H9 (cell line): ENCODE measurements at regions not wholly inside any gene's neighbourhood (a gene's known extent, or its start where the extent isn't known, plus 50 kb on each side); places are given as distances from the start of the nearest gene placed in this dataset.

Source experiments
- DNase-seq: peaks from one replicate; pipeline ENCODE4 v3.0.0-alpha.2; 2017
- H2AFZ ChIP-seq: one replicate; pipeline ENCODE4 v1.6.1; 2013; ENCODE audit warnings: mild to moderate bottlenecking, low read length, control low read depth, moderate library complexity
- H2AK5ac ChIP-seq: 2 replicates; pipeline ENCODE4 v1.6.1; 2013; ENCODE audit warnings: low read length, control low read depth, mixed read lengths; ENCODE audit not compliant: insufficient read length
- H2BK120ac ChIP-seq: one replicate; pipeline ENCODE4 v1.6.1; 2013; ENCODE audit warnings: low read depth, mild to moderate bottlenecking, low read length, control low read depth, inconsistent platforms; ENCODE audit not compliant: poor library complexity, severe bottlenecking
- H2BK12ac ChIP-seq: 2 replicates; pipeline ENCODE4 v1.6.1; 2013; ENCODE audit warnings: low read length, control low read depth, mixed read lengths, low read depth; ENCODE audit not compliant: insufficient read length
- H2BK15ac ChIP-seq: 2 replicates; pipeline ENCODE4 v1.6.1; 2013; ENCODE audit warnings: low read depth, low read length, control low read depth
- H2BK20ac ChIP-seq: one replicate; pipeline ENCODE4 v1.6.1; 2013; ENCODE audit warnings: low read depth, mild to moderate bottlenecking, low read length, control low read depth, inconsistent platforms; ENCODE audit not compliant: poor library complexity, severe bottlenecking
- H2BK5ac ChIP-seq: 2 replicates; pipeline ENCODE4 v1.6.1; 2013; ENCODE audit warnings: low read length, control low read depth, mixed read lengths; ENCODE audit not compliant: insufficient read length
- H3K14ac ChIP-seq: 2 replicates; pipeline ENCODE4 v1.6.1; 2013; ENCODE audit warnings: low read length, control low read depth; ENCODE audit not compliant: insufficient read depth
- H3K18ac ChIP-seq: 2 replicates; pipeline ENCODE4 v1.6.1; 2013; ENCODE audit warnings: low read depth, mild to moderate bottlenecking, mixed read lengths, low read length, control low read depth; ENCODE audit not compliant: insufficient read length
- H3K23ac ChIP-seq: 2 replicates; pipeline ENCODE4 v1.6.1; 2013; ENCODE audit warnings: low read length, control low read depth, mixed read lengths, low read depth; ENCODE audit not compliant: insufficient read length
- H3K23me2 ChIP-seq: 2 replicates; pipeline ENCODE4 v1.6.1; 2013; ENCODE audit warnings: low read depth, mild to moderate bottlenecking, mixed read lengths, low read length, control low read depth; ENCODE audit not compliant: insufficient read length, poor library complexity, severe bottlenecking
- H3K27ac ChIP-seq: 2 replicates; pipeline ENCODE4 v1.5.1; 2013; ENCODE audit warnings: low read length, control low read depth, mixed read lengths, low read depth; ENCODE audit not compliant: insufficient read length
- H3K27me3 ChIP-seq: 2 replicates; pipeline ENCODE4 v1.6.1; 2013; ENCODE audit warnings: low read length, control low read depth, inconsistent platforms; ENCODE audit not compliant: insufficient read depth
- H3K4ac ChIP-seq: 2 replicates; pipeline ENCODE4 v1.6.1; 2013; ENCODE audit warnings: low read depth, mild to moderate bottlenecking, control low read depth, inconsistent platforms, low read length, moderate library complexity
- H3K4me1 ChIP-seq: 2 replicates; pipeline ENCODE4 v1.6.1; 2013; ENCODE audit warnings: low read length, control low read depth, inconsistent platforms; ENCODE audit not compliant: insufficient read depth
- H3K4me2 ChIP-seq: 2 replicates; pipeline ENCODE4 v1.6.1; 2013; ENCODE audit warnings: low read length, control low read depth, mixed read lengths; ENCODE audit not compliant: insufficient read length, insufficient read depth
- H3K56ac ChIP-seq: 2 replicates; pipeline ENCODE4 v1.6.1; 2013; ENCODE audit warnings: low read depth, mild to moderate bottlenecking, mixed read lengths, low read length, control low read depth; ENCODE audit not compliant: insufficient read length
- H3K79me1 ChIP-seq: 2 replicates; pipeline ENCODE4 v1.6.1; 2013; ENCODE audit warnings: low read depth, mild to moderate bottlenecking, moderate library complexity, low read length, control low read depth, inconsistent platforms; ENCODE audit not compliant: insufficient read depth, poor library complexity, severe bottlenecking
- H3K79me2 ChIP-seq: 2 replicates; pipeline ENCODE4 v1.6.1; 2013; ENCODE audit warnings: low read length, control low read depth, inconsistent platforms; ENCODE audit not compliant: insufficient read depth
- H3K9ac ChIP-seq: 2 replicates; pipeline ENCODE4 v1.6.1; 2013; ENCODE audit warnings: low read length, control low read depth, mixed read lengths; ENCODE audit not compliant: insufficient read length; ENCODE audit errors: extremely low read depth
- H3K9me3 ChIP-seq: one replicate; pipeline ENCODE4 v1.6.1; 2013; ENCODE audit warnings: low read depth, low read length, inconsistent platforms; ENCODE audit not compliant: control insufficient read depth
- H3T11ph ChIP-seq: one replicate; pipeline ENCODE4 v1.6.1; 2013; ENCODE audit warnings: mild to moderate bottlenecking, low read length, control low read depth, inconsistent platforms
- H4K20me1 ChIP-seq: one replicate; pipeline ENCODE4 v1.6.1; 2013; ENCODE audit not compliant: control insufficient read depth, insufficient read length, insufficient read depth
- H4K5ac ChIP-seq: 2 replicates; pipeline ENCODE4 v1.6.1; 2013; ENCODE audit warnings: low read depth, mild to moderate bottlenecking, mixed read lengths, low read length, control low read depth; ENCODE audit not compliant: insufficient read length
- H4K8ac ChIP-seq: replicated peaks from 2 replicates; pipeline ENCODE4 v1.6.1; 2013; ENCODE audit warnings: low read length, control low read depth, mixed read lengths, low read depth; ENCODE audit not compliant: insufficient read length
- H4K91ac ChIP-seq: 2 replicates; pipeline ENCODE4 v1.6.1; 2013; ENCODE audit warnings: low read depth, mild to moderate bottlenecking, moderate library complexity, mixed read lengths, low read length, control low read depth; ENCODE audit not compliant: insufficient read length
- H3K27ac Mint-ChIP-seq, 3 experiments: 2 replicates in 2 of 3; 3 replicates in 1 of 3; pipeline ENCODE4 v1.8.0; 2020 to 2021; ENCODE audit warnings: mixed read lengths in 3 of 3, mild to moderate bottlenecking in 1 of 3, moderate library complexity in 1 of 3
- H3K27me3 Mint-ChIP-seq: 2 replicates; pipeline ENCODE4 v1.8.0; 2021; ENCODE audit warnings: low read depth, mild to moderate bottlenecking, moderate library complexity, mixed read lengths
- H3K36me3 Mint-ChIP-seq, 3 experiments: 2 replicates in 2 of 3; 3 replicates in 1 of 3; pipeline ENCODE4 v1.8.0; 2020 to 2021; ENCODE audit warnings: low read depth in 3 of 3, mixed read lengths in 3 of 3; ENCODE audit not compliant: insufficient read depth in 1 of 3
- H3K4me1 Mint-ChIP-seq, 2 experiments: 2 replicates each; pipeline ENCODE4 v1.8.0; 2020; ENCODE audit warnings: mixed read lengths in 2 of 2
- H3K4me3 Mint-ChIP-seq, 2 experiments: 2 replicates in 1 of 2; 3 replicates in 1 of 2; pipeline ENCODE4 v1.8.0; 2020 to 2021; ENCODE audit warnings: mild to moderate bottlenecking in 2 of 2, mixed read lengths in 2 of 2, moderate library complexity in 1 of 2
- H3K9me3 Mint-ChIP-seq, 2 experiments: 2 replicates in 1 of 2; 3 replicates in 1 of 2; pipeline ENCODE4 v1.8.0; 2020; ENCODE audit warnings: mild to moderate bottlenecking in 2 of 2, mixed read lengths in 2 of 2, moderate library complexity in 1 of 2
- CTCF ChIP-seq: fragments of 200-600 bp; sonication (generic); conservative IDR thresholded peaks from 3 replicates; pipeline ENCODE4 v1.8.0; 2021; ENCODE audit warnings: antibody characterized with exemption, mild to moderate bottlenecking
- WGBS: extraction: QIAGEN DNeasy Blood & Tissue Kit; methylation state at CpG from one replicate; pipeline ENCODE4 v1.1.7; 2013; ENCODE audit warnings: missing lambda C conversion rate, low lambda C conversion rate, mixed read lengths; ENCODE audit not compliant: insufficient read length; ENCODE audit errors: extremely low coverage; 5-methylcytosine and 5-hydroxymethylcytosine counted together

GRCh38 chr13:105135852-105136615 is 1399.4 kb downstream of the EFNB2 start:
- no peaks in the 10 kb centered on the region for H3K79me1 ChIP-seq
- no peaks in the 10 kb centered on the region for H4K20me1 ChIP-seq
- H3K27me3 ChIP-seq: no peaks in the 10 kb centered on the region
- H3K14ac ChIP-seq: no peak overlapping the region
- no peak overlapping the region for H2AK5ac ChIP-seq
- H3K18ac ChIP-seq: no peak overlapping the region
- H2BK15ac ChIP-seq: no peak overlapping the region
- no peak overlapping the region for H3K27ac Mint-ChIP-seq
- H3K56ac ChIP-seq: no peak overlapping the region
- peaks cover 2 to 4% of the 10 kb centered on the region in 2 experiments; a peak in 1 of 4 replicates for H3K4me1 Mint-ChIP-seq
- H3K4ac ChIP-seq: no peak overlapping the region
- no peak for DNase-seq
- TF ChIP-seq CTCF: no peak
- no peak overlapping the region for H3K4me2 ChIP-seq
- no peak overlapping the region for H3K9ac ChIP-seq
- H3T11ph ChIP-seq: no peak overlapping the region
- no peak overlapping the region for H2BK20ac ChIP-seq
- no peak overlapping the region for H2BK120ac ChIP-seq
- H3K79me2 ChIP-seq: no peaks in the 10 kb centered on the region
- no peak overlapping the region for H4K5ac ChIP-seq
- H3K36me3 Mint-ChIP-seq: no peaks in the 10 kb centered on the region
- no peak overlapping the region for H3K23ac ChIP-seq
- H3K4me3 Mint-ChIP-seq: no peak overlapping the region
- H4K8ac ChIP-seq: no peak overlapping the region
- peaks cover 0 to 2% of the 10 kb centered on the region in 2 experiments; a peak in 1 of 5 replicates for H3K9me3 Mint-ChIP-seq
- no peak overlapping the region for H3K27ac ChIP-seq
- H3K4me1 ChIP-seq: peaks cover 4% of the 10 kb centered on the region; the same call in 1 of the 2 replicates
- H4K91ac ChIP-seq: no peak overlapping the region
- WGBS: no CpG with 5 or more reads among the region's 3 CpGs
- no peaks in the 10 kb centered on the region for H3K27me3 Mint-ChIP-seq
- no peak overlapping the region for H2BK5ac ChIP-seq
- H3K9me3 ChIP-seq: no peaks in the 10 kb centered on the region
- no peak overlapping the region for H2BK12ac ChIP-seq
- H3K23me2 ChIP-seq: no peaks in the 10 kb centered on the region
- no peak overlapping the region for H2AFZ ChIP-seq
